Suprapubic skin (tissue), 4 donors: ENCODE measurements at regions not wholly inside any gene's neighbourhood (a gene's known extent, or its start where the extent isn't known, plus 50 kb on each side); places are given as distances from the start of the nearest gene placed in this dataset.

ENCODE experiments used
- EP300 ChIP-seq: sonication (generic); formaldehyde crosslinking; IDR thresholded peaks from one replicate; pipeline ENCODE4 v1.6.1; 2017; ENCODE audit warnings: antibody characterized with exemption
- POLR2A ChIP-seq, 2 donors: fragments of 450-650 bp; IDR thresholded peaks; one replicate each; pipeline ENCODE4 v1.6.1; 2017; ENCODE audit warnings: antibody characterized with exemption in 2 of 2, mild to moderate bottlenecking in 2 of 2, moderate library complexity in 2 of 2
- POLR2AphosphoS5 ChIP-seq, 3 donors: sonication (generic); formaldehyde crosslinking; IDR thresholded peaks; one replicate each; pipeline ENCODE4 v1.6.1; 2017; ENCODE audit warnings: antibody characterized with exemption in 3 of 3
- TF ChIP-seq, protein P1 (sequence below), 2 donors: fragments of 200-600 bp in 1 of 2; fragments of 450-650 bp in 1 of 2; sonication (generic) in 1 of 2; IDR thresholded peaks; one replicate each; pipeline ENCODE4 v1.5.1; 2016 to 2019; ENCODE audit warnings: antibody characterized with exemption in 2 of 2, mild to moderate bottlenecking in 1 of 2, moderate library complexity in 1 of 2

DNA sequence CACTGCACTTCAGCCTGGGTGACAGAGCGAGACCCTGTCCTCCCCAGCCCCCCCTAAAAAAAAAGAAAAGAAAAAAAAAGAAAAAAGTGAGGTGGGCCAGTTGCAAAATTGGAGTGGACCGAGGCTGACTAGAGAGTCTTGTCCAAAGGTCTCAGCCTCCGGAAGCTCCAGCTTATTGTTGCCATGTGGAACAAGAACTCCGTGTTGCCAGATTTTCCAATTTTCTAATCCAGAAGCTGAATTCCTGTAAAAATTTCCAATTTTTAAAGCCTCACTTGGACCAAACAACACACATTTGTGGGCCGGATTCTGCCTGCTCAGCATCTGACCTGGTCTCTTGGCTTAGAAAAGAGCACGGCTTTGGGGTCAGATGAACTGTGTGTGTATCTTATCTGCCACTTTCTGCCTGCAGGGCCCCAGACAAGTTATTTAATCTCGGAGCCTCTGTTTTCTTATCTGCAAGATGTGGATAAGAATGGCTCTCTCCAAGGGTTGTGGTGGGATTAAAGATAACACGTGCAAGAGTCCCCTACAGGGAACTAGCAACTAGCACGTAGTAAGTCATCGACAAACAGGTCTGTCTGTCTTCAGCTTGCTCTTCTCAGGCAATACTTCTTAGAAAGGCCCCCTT, 73.7 kb upstream of the TLE3 start:
- TF ChIP-seq EP300 (no peak), POLR2AphosphoS5 (IDR thresholded peaks at IDR 0.05) (no peak), POLR2A (IDR thresholded peaks at IDR 0.05) (no peak)
- TF ChIP-seq, protein P1, sequence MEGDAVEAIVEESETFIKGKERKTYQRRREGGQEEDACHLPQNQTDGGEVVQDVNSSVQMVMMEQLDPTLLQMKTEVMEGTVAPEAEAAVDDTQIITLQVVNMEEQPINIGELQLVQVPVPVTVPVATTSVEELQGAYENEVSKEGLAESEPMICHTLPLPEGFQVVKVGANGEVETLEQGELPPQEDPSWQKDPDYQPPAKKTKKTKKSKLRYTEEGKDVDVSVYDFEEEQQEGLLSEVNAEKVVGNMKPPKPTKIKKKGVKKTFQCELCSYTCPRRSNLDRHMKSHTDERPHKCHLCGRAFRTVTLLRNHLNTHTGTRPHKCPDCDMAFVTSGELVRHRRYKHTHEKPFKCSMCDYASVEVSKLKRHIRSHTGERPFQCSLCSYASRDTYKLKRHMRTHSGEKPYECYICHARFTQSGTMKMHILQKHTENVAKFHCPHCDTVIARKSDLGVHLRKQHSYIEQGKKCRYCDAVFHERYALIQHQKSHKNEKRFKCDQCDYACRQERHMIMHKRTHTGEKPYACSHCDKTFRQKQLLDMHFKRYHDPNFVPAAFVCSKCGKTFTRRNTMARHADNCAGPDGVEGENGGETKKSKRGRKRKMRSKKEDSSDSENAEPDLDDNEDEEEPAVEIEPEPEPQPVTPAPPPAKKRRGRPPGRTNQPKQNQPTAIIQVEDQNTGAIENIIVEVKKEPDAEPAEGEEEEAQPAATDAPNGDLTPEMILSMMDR (IDR thresholded peaks at IDR 0.05): no peak
